CD4-positive, alpha-beta T cell treated with Interleukin-15 for 1 hour (primary cell): ENCODE measurements at regions not wholly inside any gene's neighbourhood (a gene's known extent, or its start where the extent isn't known, plus 50 kb on each side); places are given as distances from the start of the nearest gene placed in this dataset.
"Not testable (repeated sequence)": the region's sequence is repeated elsewhere in the genome, so short reads cannot be mapped to it uniquely, and the experiment has no call there.

Experiments
- DNase-seq: peaks from one replicate; pipeline ENCODE4 v3.0.0-alpha.2; 2020

DNA sequence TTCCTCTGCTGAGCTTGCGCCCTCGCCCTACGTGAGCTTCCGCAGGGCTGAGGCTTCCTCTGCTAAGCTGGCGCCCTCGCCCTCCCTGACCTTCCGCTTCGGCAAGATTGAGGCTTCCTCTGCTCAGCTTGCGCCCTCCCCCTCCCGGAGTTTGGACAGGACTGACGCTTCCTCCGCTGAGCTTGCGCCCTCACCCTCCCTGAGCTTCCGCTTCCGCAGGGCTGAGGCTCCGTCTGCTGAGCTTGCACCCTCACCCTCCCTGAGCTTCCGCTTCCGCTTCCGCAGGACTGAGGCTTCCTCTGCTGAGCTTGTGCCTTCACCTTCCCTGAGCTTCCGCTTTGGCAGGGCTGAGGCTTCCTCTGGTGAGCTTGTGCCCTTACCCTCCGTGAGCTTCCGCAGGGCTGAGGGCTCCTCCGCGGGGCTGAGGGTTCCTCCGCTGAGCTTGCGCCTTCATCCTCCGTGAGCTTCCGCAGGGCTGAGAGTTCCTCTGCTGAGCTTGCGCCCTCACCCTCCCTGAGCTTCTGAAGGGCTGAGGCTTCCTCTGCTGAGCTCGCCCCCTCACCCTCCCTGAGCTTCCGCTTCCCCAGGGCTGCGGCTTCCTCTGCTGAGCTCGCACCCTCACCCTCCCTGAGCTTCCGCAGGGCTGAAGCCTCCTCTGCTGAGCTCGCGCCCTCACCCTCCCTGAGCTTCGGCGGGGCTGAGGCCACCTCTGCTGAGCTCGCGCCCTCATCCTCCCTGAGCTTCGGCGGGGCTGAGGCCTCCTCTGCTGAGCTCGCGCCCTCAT, 753.6 kb upstream of the TPTE start:
- DNase-seq: no peak

DNA sequence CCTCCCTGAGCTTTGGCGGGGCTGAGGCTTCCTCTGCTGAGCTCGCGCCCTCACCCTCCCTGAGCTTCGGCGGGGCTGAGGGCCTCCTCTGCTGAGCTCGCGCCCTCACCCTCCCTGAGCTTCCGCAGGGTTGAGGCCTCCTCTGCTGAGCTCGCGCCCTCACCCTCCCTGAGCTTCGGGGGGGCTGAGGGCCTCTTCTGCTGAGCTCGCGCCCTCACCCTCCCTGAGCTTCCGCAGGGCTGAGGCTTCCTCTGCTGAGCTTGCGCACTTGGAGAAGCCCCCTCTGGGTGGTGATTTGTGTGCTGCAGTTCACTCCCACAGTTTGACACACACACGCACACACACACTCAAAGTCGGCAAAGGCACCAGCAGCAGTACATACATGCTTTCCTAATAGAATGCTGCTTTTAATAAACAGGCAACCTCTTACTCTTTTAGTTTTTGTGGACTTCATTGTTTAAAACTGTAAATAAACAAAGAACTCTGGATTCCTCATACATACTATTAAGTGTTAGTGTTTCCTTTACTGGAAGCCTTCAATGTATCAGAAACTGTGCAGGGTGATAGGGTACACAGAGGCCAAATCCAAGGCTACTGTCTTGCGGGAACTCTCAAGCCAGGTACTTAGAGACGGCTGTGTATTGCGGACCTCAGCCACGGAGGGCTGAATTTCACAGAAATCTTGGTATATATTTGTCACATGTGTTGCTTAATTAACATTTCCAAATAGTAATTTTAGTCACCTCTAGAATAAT, 752.8 kb upstream of the TPTE start:
- not testable (repeated sequence) for DNase-seq

GRCh38 chr21:9769131-9769498, 752.3 kb upstream of the TPTE start:
- DNase-seq: not testable (repeated sequence)

GRCh38 chr21:9769718-9770690, 751.4 kb upstream of the TPTE start:
- DNase-seq: not testable (repeated sequence)

- DNase-seq: not testable (repeated sequence)
Measured at GRCh38 chr21:9771466-9772347, 749.7 kb upstream of the TPTE start.

GRCh38 chr21:9772348-9772672, 749.1 kb upstream of the TPTE start:
- DNase-seq: no peak

GRCh38 chr21:9772877-9773420, 748.4 kb upstream of the TPTE start:
- DNase-seq: not testable (repeated sequence)

- DNase-seq: no peak
Measured at GRCh38 chr21:9774347-9774746, 747.0 kb upstream of the TPTE start.

- DNase-seq: not testable (repeated sequence)
Measured at GRCh38 chr21:9774901-9775593, 746.3 kb upstream of the TPTE start.

DNA sequence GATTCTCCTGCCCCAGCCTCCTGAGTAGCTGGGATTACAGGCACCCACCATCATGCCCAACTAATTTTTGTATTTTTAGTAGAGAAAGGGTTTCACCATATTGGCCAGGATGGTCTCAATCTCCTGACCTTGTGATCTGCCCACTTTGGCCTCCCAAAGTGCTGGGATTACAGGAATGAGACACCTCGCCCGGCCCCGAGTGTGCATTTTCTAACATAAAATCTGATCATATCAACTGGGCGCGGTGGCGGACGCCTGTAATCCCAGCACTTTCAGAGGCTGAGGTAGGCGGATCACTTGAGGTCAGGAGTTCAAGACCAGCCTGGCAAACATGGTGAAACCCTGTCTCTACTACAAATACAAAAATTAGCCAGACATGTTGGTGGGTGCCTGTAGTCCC, 745.5 kb upstream of the TPTE start:
- DNase-seq: not testable (repeated sequence)

- DNase-seq: not testable (repeated sequence)
Measured at GRCh38 chr21:9776286-9777020, 744.9 kb upstream of the TPTE start.

- DNase-seq: not testable (repeated sequence)
Measured at GRCh38 chr21:9778541-9778940, 742.8 kb upstream of the TPTE start.

DNA sequence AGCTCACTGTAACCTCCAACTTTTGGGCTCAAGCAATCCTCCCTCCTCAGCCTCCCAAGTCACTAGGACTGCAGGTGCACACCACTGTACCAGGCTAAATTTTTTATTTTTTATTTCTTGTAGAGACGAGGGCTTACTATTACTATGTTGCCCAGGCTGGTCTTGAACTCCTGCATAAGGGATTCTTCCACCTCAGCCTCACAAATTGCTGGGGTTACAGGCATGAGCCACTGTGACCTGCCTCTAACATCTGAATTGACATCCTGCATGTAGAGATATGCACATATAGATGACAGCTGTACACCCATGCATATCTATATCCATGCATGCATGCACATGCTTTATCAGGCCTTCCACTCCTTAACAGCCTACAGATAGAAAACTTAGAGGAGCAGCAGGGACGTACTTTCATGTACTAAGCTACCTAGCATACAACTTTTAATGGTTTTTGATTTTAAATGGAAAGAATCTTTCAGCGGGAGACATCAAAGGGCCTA, 740.9 kb upstream of the TPTE start:
- DNase-seq: no peak

DNA sequence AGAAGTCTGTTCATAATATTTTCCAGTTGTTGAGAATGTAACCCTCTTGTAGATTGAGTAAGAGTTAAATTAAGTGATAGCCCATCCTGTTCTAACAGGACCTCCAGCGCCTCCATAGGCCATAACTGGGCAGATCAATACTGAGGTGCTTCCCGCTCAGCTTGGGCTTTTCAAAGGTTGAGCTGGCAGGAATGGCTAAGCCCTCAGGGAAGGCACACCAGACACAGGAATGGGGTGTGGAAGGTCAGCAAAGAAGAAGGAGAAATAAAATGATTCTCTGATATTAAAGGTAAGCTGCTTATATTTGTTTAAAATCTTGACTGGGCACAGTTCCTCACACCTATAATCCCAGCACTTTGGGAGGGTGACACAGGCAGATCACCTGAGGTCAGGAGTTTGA, 737.8 kb upstream of the TPTE start:
- not testable (repeated sequence) for DNase-seq

- DNase-seq: not testable (repeated sequence)
Measured at GRCh38 chr21:9784201-9784600, 737.2 kb upstream of the TPTE start.

DNA sequence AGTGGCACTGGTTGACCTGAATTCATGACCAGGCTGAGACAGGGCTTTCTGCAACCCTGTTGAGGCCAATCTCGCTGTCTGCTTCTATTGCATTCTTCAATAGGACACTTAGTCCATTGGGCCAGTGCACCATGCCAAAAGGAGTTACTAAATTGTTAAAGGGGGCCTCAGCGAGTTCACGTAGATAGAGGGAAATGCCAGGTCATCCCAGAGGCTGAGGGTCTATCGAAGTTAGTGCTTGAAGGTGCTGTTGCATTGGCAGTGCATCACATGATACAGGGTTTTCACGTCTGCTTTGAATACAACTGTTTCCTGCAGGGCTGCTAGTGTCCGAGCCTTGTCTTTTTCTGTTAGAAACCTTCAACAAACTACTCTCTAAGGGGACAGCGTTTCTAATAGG, 735.3 kb upstream of the TPTE start:
- DNase-seq: not testable (repeated sequence)

- not testable (repeated sequence) for DNase-seq
Measured at GRCh38 chr21:9788281-9788680, 733.1 kb upstream of the TPTE start.

GRCh38 chr21:9790354-9790753, 731.0 kb upstream of the TPTE start:
- DNase-seq: not testable (repeated sequence)

DNA sequence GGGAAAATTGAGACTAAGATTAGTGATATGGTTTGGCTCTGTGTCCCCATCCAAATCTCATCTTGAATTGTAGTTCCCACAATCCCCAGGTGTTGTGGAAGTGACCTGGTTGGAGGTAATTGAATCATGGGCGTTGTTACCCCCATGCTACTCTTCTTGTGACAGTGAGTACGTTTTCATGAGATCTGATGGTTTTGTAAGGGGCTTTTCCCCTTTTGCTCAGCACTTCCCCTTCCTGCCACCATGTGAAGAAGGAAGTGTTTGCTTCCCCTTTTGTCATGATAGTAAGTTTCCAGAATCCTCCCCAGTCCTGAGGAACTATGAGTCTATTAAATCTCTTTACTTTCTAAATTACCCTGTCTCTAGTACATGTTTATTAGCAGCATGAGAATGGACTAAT, 729.9 kb upstream of the TPTE start:
- DNase-seq: not testable (repeated sequence)

GRCh38 chr21:9795291-9795690, 726.1 kb upstream of the TPTE start:
- DNase-seq: not testable (repeated sequence)
